ENCODE measurements at regions not wholly inside any gene's neighbourhood (a gene's known extent, or its start where the extent isn't known, plus 50 kb on each side); places are given as distances from the start of the nearest gene placed in this dataset.
A peak's percentile ranks its signal among the peaks of the same experiment; 100 is the strongest.

GRCh38 chr10:30793093-30793492 is 163.5 kb upstream of the LYZL2 start:
- ATAC-seq (ENCODE audit: poor library complexity) (no peak), DNase-seq (no peak)
- intact Hi-C loops (cut with DNase I): no loop called here

GRCh38 chr10:30792025-30792424 is 162.5 kb upstream of the LYZL2 start:
- DNase-seq (no peak), ATAC-seq (ENCODE audit: poor library complexity) (no peak)
- intact Hi-C loops (cut with DNase I): no loop called here

- DNase-seq (no peak), ATAC-seq (ENCODE audit: poor library complexity) (no peak)
- intact Hi-C loops (cut with DNase I): no loop called here
Observed at GRCh38 chr10:30791197-30791611, 161.7 kb upstream of the LYZL2 start.

- ATAC-seq (ENCODE audit: poor library complexity) (no peak), DNase-seq (no peak)
- intact Hi-C loops (cut with DNase I): loop anchor here (10.0 kb wide), 1 partner anchor 285 kb away; no protein-coding TSS in a partner anchor
Observed at GRCh38 chr10:30789806-30790205, 160.3 kb upstream of the LYZL2 start.

- ATAC-seq (ENCODE audit: poor library complexity) (no peak), DNase-seq (no peak)
- intact Hi-C loops (cut with DNase I): loop anchor here (10.0 kb wide), 1 partner anchor 286 kb away; no protein-coding TSS in a partner anchor
Observed at GRCh38 chr10:30788307-30788706, 158.8 kb upstream of the LYZL2 start.

- no peak for ATAC-seq (ENCODE audit: poor library complexity)
- intact Hi-C loops (cut with DNase I): loop anchor here (10.0 kb wide), 1 partner anchor 288 kb away; no protein-coding TSS in a partner anchor
- no peak for DNase-seq
Observed at GRCh38 chr10:30786906-30787305, 157.4 kb upstream of the LYZL2 start.

- intact Hi-C loops (cut with DNase I): loop anchor here (10.0 kb wide), 1 partner anchor 289 kb away; no protein-coding TSS in a partner anchor
- no peak for ATAC-seq (ENCODE audit: poor library complexity)
- no peak for DNase-seq
Observed at GRCh38 chr10:30786131-30786530, 156.6 kb upstream of the LYZL2 start.

GRCh38 chr10:30784897-30785605 is 155.5 kb upstream of the LYZL2 start:
- ATAC-seq (ENCODE audit: poor library complexity): peak; percentile 78
- intact Hi-C loops (cut with DNase I): loop anchor here (2.0 to 10.0 kb wide), 3 partner anchors 246 to 537 kb away; partner anchors contain the start of gene ZNF438

GRCh38 chr10:30784524-30784896 is 155.0 kb upstream of the LYZL2 start:
- ATAC-seq (ENCODE audit: poor library complexity): peak; percentile 46
- no peak for DNase-seq
- intact Hi-C loops (cut with DNase I): loop anchor here (2.0 to 10.0 kb wide), 3 partner anchors 246 to 538 kb away; partner anchors contain the start of gene ZNF438

More at GRCh38 chr10:30784897-30785605, 155.5 kb upstream of the LYZL2 start:
- DNase-seq: peak; percentile 89

- intact Hi-C loops (cut with DNase I): loop anchor here (2.0 to 10.0 kb wide), 3 partner anchors 247 to 538 kb away; partner anchors contain the start of gene ZNF438
- peak; percentile 92 for DNase-seq
- ATAC-seq (ENCODE audit: poor library complexity): peak; percentile 88
Observed at GRCh38 chr10:30783939-30784501, 154.5 kb upstream of the LYZL2 start.

- intact Hi-C loops (cut with DNase I): loop anchor here (5.0 to 10.0 kb wide), 2 partner anchors 292 to 540 kb away; no protein-coding TSS in a partner anchor
- no peak for ATAC-seq (ENCODE audit: poor library complexity)
- DNase-seq: no peak
Observed at GRCh38 chr10:30782537-30783461, 153.2 kb upstream of the LYZL2 start.

GRCh38 chr10:30782157-30782536 is 152.6 kb upstream of the LYZL2 start:
- ATAC-seq (ENCODE audit: poor library complexity): no peak
- intact Hi-C loops (cut with DNase I): loop anchor here (5.0 to 10.0 kb wide), 2 partner anchors 293 to 540 kb away; no protein-coding TSS in a partner anchor
- no peak for DNase-seq

- no peak for DNase-seq
- intact Hi-C loops (cut with DNase I): loop anchor here (5.0 to 10.0 kb wide), 2 partner anchors 293 to 541 kb away; no protein-coding TSS in a partner anchor
Observed at GRCh38 chr10:30781670-30782121, 152.1 kb upstream of the LYZL2 start.

GRCh38 chr10:30778769-30779168 is 149.2 kb upstream of the LYZL2 start:
- no peak for ATAC-seq (ENCODE audit: poor library complexity)
- intact Hi-C loops (cut with DNase I): no loop called here

More at GRCh38 chr10:30781670-30782121, 152.1 kb upstream of the LYZL2 start:
- ATAC-seq (ENCODE audit: poor library complexity): no peak

GRCh38 chr10:30775779-30776591 is 146.4 kb upstream of the LYZL2 start:
- peak; percentile 73 for ATAC-seq (ENCODE audit: poor library complexity)
- no peak for DNase-seq
- intact Hi-C loops (cut with DNase I): no loop called here

More at GRCh38 chr10:30778769-30779168, 149.2 kb upstream of the LYZL2 start:
- DNase-seq: no peak

- DNase-seq (no peak), ATAC-seq (ENCODE audit: poor library complexity) (no peak)
- intact Hi-C loops (cut with DNase I): no loop called here
Observed at GRCh38 chr10:30774261-30774660, 144.7 kb upstream of the LYZL2 start.

- intact Hi-C loops (cut with DNase I): no loop called here
- no peak for ATAC-seq (ENCODE audit: poor library complexity)
- no peak for DNase-seq
Observed at GRCh38 chr10:30773501-30773900, 143.9 kb upstream of the LYZL2 start.

- DNase-seq: no peak
- intact Hi-C loops (cut with DNase I): no loop called here
- ATAC-seq (ENCODE audit: poor library complexity): no peak
Observed at GRCh38 chr10:30770816-30771215, 141.3 kb upstream of the LYZL2 start.
